Kasumi-1 (cell line): ENCODE measurements at regions not wholly inside any gene's neighbourhood (a gene's known extent, or its start where the extent isn't known, plus 50 kb on each side); places are given as distances from the start of the nearest gene placed in this dataset.
"Not testable (repeated sequence)": the region's sequence is repeated elsewhere in the genome, so short reads cannot be mapped to it uniquely, and the experiment has no call there.

Source experiments
- DNase-seq, 2 experiments: peaks; one replicate each; lab custom pipeline; 2025; lab: John Stamatoyannopoulos, UW

DNA sequence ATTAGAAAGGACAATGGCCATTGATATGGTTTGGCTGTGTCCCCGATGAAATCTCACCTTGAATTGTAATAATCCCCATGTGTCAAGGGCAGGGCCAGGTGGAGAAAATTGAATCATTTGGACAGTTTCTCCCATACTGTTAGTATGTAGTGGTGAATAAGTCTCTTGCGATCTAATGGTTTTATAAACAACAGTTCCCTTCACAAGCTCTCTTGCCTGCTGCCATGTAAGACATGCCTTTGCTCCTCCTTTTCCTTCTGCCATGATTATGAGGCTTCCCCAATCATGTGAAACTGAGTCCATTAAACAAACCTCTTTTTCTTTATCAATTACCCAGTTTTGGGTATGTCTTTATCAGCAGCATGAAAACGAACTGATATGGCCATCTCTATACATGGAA is 302.7 kb downstream of the SFMBT2 start:
- DNase-seq: no peak

DNA sequence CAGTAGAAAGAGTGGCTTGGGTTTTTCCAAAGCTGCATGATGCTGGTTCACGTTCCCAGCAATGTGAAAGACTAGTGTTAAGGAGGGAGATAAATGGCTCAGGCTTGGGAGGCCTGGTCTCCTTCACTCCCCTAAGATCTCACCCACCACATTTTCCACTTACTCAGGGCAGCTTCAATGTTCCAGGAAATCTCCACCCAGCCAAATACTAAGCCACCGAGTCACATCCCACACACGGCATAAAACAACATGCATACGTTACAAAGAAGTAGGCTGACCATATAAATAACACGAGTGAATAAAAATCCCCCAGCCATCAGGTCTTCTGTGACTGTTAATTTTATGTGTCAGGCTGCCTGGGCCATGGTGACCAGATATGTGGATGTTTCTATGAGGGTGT is 303.5 kb downstream of the SFMBT2 start:
- no peak for DNase-seq

DNA sequence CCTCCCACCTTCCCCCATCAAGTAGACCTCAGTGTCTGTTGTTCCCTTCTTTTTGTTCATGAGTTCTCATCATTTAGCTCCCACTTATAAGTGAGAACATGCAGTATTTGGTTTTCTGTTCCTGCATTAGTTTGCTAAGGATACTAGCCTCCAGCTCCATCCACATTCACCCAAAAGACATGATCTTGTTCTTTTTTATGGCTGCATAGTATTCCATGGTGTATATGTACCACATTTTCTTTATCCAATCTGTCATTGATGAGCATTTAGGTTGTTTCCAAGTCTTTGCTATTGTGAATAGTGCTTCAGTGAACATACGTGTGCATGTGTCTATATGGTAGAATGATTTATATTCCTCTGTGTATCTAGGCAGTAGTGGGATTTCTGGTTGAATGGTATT is 306.5 kb downstream of the SFMBT2 start:
- not testable (repeated sequence) for DNase-seq

DNA sequence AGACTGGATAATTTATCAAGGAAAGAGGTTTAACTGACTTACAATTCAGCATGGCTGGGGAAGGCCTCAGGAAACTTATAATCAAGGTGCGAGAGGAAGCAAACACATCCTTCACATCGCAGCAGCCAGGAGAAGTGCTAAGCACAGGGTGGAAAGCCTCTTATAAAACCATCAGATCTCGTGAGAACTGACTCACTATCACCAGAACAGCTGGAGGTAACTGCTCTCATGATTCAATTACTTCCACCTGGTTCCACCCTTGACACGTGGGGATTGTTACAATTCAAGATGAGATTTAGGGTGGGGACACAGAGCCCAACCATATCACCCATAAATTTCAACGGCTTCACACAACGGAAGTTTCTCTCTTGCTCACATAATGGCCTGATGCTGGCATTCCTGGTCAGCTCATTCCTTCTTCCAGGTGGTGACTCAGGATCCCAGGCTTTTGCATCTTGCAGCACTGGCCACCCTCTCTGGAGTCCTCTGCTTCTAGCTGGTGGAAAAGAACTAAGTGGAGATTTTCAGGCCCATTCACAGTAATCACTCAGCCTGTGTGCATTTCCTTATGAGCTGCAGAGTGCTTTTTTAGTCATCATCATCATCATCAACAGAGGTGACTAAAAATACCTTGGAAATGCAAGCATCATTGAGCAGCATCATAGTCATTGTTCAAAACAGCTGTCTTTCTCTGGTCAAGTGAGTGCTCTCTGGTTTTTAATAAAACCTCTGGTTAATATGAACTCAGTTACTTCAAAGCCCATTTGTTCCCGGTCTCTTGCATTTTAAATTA is 308.1 kb downstream of the SFMBT2 start:
- DNase-seq: no peak

DNA sequence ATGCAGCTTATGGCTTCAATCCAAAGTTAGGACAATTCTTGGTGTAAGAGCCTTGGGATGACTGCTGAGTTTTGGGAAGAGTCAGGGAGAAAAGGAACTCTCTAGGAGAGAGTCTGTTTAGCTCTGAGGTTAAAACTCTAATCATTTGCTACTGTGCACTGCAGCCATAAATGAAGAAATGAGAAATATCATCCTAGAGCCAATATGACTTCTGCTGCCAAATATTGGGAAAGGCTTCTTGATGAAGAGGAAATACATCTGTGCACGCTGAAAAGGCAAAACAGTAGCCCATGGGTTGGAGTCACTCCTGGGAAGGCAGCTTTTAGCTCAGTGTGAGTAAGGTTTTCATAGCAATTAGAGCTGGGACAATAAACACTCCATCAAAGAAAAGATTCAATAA is 308.8 kb downstream of the SFMBT2 start:
- DNase-seq: no peak

DNA sequence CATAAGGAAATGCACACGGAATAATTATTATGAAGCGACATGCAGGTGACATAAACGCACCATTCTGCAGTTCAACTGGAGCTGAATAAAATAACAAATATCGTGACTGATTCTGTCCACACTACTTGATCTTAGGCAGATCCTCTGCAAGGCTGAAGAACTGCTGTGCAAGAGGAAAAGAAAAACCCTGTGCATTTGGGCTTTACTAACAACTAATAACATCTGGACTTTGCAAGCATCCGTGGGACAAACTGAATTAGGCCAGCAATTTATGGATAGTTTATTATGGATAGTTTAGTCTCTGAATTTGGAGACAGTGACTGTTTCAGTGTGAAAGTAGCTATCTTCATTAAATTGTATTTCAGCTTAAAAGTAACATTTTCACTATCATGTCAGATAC is 309.4 kb downstream of the SFMBT2 start:
- no peak for DNase-seq

DNA sequence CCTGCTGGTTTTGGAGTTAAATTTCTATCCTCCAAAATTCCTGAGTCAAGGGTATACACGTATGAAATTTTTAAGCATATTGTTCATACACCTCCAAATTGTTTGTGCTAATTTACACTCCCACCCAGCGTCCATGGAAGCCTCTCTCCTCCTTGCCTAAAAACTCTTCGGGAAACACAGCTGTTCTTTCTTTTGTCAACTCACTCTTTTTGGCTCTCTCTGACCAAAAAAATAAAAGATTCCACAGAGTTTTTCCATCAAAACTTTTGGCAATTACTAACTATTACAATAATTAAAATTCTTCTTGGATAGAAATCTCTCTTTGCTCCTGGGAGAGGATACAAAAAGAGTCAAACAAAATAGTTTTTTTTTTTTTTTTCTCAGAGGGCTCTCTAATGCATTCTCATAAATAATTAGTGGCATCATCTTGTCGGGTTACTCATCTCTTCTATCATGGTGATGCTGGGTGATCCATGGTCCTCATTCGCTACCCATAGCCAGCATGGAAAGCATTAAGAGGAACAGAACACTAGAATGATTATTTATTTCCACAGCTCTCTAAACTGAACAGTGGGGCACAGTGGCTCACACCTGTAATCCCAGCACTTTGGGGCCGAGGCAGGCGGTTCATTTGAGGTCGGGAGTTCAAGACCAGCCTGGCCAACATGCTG is 310.7 kb downstream of the SFMBT2 start:
- no peak for DNase-seq

DNA sequence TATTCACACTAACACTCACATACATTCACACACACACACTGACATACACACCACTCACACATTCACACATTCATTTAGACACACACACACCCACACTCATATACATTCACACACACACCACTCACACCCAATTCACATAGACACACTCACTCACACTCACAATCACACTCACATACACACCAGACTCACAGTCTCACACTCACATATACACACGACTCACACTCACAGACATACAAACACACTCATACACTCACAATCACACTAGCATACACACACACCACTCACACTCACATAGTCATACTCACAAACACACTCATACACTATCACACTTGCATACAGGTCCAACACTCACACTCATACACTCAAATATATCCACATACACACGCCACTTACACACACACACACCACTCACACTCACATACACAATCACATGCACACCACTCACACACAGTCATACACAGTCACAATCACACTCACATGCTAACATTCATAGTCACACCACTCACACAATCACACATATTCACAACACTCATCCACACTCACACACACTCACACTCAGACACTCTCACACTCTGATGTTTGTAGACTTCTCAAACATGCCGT is 312.6 kb downstream of the SFMBT2 start:
- no peak for DNase-seq

DNA sequence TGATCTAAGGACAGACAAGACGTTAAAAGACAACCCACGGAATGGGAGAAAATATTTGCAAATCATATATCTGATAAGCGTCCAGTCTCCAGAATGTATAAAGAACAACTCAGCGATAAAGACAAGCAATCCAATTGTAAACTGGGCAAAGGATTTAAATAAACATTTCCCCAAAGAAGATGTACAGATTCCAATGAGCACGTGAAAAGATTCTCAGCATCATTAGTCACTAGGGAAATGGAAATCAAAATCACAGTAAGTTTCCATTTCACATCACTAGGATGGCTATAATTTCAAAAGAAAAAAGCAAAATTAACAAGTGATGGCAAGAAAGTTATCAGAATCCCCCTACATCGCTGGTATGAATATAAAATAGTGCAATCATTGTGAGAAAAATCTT is 316.1 kb downstream of the SFMBT2 start:
- DNase-seq: no peak

DNA sequence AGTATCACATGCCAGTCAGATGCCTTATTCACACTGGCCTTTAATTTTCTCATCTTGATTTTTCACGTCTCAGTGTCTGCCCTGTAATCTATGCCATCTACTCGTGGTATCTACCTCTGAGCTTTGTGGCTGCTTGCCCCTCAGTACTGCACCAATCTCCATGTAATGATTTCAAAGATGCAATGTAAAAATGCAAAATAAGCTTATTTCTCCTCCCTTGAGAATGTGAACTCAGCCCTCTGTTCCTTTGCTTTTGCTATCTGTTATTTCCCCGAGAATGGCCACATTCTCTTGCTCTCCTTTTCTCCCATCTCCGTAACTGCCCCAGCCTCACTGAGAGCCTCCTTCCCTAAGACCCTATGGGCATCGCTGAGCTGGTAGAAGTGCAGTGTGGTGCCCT is 317.5 kb downstream of the SFMBT2 start:
- no peak for DNase-seq

DNA sequence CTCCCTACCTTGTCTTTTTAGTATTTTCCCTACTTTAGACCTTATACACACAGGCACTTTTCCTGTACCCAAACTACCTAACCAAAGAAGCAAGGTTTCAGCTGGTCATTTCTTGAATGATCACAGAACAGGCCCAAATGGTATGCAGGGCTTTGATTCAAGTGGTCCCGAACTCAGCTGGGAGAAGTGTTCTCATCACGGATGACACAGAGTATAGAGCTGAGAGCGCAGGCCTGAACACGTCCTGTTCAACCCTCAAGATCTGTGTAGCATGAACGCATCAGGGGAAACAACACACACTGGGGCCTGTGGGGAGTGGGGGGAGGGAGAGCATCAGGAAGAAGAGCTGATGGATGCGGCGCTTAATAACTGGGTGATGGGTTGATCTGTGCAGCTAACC is 318.2 kb downstream of the SFMBT2 start:
- no peak for DNase-seq

DNA sequence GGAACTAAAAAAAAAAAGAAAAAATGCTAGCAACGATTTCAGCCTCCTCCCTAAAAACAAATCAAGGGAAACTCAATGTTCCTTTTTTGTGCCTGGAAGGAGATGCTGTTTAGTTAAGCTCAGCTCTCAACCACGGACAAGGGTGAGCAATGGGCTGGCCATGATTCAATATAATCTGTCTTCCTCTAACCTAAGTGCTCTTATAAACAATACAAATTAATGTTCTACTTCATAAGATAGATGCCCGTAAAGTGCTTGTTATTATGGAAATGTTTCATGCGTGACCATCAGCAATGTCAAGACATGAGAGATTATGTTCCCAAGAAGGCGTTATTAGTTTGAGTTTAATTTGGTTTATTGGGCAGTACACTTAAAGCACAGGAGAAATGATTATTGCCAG is 320.3 kb downstream of the SFMBT2 start:
- DNase-seq: no peak

DNA sequence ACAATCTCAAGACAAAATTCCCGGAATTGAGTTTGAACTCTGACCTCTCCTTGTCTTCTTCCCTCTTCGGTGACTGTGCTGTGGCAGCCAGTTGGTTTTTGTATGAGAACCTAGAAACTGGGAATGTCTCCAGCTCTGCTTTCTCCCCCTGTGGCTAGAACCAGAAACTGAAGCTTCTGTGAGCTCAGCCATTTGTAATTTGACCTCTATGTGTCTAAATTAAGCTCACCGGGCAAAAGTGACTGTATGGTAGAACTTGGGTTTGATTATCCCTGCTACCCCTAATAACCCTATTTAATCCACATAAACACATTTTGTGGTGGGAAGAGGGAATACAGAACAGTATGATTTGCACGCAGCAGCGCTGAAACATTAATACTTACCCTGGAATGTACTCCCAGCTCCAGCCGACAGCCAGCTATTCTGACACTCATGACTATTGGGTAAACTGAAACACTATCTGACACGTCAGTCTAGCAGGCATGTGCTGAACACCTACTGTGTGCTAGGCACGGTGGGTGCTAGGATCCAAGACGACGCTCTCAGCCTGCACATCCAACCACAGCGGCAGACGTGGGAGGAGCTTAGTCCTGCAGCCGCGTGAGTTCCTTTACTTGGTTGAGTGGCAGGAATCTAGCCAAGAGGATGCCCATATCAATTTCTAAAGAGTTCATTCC is 324.8 kb downstream of the SFMBT2 start:
- DNase-seq: peak; percentile 82 to 87

DNA sequence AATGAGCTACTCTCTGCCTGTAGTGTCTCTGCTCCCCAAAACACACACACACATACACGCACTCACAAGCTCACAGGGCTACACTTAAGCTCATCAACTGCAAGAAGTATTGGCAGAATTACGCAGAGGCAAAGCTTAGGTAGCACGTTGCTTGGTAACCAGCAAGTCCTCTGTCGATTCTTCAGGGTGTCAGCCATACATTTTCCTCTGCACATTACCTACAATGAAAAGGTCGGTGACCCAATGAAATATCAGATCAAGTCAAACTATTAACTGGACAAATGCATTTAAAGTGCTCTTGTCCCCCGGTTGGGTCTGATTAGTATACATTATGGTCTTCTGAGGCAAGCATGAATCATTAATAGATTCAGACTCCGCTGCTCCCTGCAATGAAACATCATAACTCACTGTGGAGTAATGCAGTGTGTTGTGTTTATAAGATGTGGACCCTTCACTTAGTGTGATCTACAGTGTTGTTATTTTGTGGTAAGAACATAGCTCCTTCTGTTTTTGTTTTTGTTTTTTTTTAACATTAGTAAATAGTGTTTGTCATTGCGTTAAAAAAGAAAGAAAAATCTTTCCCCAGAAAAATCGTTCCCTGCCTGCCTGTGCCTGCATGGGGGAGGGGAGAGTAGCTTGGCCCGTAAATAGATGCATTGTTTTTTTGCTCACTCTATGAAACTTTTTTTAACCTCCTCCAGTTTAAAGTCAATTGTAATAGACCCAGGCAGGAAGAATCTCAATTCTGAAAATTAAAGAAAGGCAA is 325.5 kb downstream of the SFMBT2 start:
- DNase-seq: peak; percentile 42 to 58

DNA sequence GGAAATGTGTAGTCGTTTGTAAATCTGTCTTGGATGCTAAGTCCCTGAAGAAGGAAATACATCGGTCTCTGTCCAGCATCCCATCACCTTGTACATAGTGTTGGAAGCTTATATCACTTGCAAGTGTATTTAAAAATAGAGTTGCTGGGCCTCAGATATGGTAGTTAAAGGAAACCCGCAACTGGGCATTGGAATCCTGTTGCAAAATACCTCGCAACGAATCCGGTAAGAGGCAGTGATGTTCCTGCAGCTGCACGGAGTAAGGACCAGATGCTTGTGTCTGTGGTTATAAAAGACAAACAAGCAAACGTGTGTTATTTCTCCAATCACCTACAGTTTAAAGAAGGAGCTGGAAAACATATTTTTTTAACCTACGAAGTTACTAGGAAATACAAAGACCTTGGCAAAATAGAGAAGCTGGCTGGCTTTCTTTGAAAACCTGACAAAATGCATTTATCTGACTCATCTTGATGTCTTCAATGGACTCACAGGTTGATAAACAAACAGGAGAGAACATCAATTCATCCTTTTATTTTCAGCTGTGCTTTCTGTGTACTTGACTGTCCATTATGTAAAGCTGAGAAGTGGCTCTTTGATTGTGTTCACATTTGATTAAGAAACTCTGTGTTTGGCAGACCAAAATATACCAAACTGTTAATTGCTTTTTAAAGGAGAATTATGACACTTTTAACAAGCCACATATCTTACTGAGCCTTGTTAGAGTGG is 326.4 kb downstream of the SFMBT2 start:
- peak; percentile 98 to 99 for DNase-seq

DNA sequence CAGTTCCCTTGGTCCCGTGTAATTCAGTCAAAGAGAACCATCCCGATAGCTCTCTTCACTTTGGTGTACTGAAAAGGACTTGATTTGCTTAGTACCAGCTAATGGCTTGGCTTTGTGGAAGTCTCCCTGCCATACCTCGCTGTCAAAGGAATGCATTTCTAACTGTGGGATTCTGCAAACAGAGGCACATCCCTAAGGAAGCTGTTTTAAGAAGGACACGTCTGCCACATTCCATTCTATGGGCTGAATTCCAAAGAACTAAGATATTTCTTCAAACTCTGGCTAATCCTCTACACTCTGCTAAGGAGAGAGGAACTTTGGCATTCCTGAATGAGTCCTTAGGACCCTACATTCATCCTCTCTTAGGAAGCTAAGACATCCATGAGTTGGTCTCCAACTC is 327.9 kb downstream of the SFMBT2 start:
- DNase-seq: no peak

DNA sequence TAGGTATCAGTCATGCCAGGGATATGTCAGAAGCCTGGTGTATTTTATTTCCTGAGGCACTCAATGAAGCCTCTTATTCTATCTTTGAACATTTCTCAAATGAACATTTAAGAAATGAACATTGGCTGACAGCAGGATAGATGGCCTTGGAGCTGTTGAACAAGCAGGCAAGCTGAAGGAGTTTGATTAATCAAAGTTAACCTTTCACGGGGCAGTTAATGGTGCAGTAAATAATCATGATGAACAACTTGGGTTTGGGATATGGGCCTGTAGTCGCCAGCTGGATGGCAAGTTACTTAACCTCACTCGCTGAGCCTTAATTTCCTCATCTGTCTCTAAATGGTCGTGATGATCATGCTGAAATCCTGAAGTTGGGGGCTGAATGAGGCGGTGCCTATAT is 333.0 kb downstream of the SFMBT2 start:
- DNase-seq: no peak

DNA sequence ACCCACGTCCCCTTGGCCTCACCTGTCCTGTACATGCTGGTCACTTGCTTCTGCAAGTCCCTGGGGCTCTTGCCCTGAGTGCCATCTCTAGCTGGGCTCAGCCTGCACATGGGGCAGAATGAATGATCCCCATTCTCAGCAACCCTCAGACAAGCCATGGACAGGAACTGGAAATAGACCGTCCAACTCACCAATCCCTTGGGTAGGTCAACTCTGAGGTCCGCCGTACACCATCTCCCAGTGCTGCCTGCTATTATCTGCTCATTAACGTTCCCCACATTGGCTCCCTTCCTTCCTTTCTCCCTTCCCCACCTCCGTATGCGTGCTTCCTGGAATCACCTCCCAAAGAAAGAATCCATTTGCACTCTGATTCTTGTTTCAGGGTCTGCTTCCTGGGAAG is 335.0 kb downstream of the SFMBT2 start:
- DNase-seq: no peak

DNA sequence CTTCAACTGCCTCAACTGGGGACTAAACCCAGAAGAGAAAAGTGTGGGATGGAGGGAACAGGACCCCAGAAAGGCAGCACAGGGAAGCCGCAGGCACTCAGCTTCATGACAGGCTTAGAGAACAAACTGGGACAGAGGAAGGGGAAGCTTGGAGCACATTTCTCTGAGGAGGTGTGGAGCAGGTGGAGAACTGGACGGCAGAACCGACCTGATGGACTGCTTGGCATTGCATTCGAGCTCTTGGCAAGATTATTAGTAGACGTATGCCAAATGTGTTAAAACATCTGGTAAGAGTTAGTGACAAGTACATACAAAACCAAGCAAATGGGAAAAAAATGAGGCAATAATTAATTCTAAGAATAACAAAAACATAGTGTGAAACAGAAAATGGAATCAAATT is 335.7 kb downstream of the SFMBT2 start:
- no peak for DNase-seq

DNA sequence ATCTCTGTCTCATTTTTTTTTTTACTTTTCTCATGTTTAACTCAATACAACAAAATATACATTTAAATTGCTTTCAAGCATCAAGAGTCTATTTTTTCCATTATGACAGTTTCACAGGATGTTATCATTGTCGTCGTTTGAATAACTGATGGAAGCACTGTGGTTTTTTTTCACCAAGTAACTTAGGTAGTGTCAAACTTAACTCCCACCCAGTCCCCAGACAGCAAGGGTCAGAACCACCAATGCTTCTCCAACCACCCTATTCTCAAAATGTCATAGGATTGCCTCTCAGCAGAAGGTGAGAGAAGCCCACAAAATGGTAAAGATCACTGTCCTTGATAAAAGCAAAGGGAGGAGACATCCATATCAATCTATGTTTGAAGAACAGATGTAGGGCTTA is 339.4 kb downstream of the SFMBT2 start:
- no peak for DNase-seq

DNA sequence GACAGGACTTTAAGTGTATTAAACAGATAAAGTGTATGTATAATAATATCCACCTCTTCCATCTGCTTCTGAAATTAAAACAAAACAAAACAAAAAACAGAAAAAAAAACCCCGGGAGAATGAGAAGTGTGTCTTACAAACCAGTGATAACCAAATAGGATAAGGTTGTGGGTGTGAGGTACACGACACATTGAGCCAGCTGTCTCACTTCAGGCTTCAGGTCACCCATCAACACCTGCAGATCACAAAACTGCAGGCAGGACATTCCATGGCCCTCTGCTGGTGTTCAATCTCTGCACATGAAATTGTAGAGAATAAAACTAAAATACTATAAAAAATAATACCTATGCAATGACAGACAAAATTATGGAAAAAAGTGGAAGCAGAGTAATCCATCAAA is 339.9 kb downstream of the SFMBT2 start:
- no peak for DNase-seq
